Caco-2 (cell line): ENCODE measurements at regions not wholly inside any gene's neighbourhood (a gene's known extent, or its start where the extent isn't known, plus 50 kb on each side); places are given as distances from the start of the nearest gene placed in this dataset.
"Not testable (repeated sequence)": the region's sequence is repeated elsewhere in the genome, so short reads cannot be mapped to it uniquely, and the experiment has no call there.

Experiments
- BruUV-seq: library from RNA; stranded (reverse); fragments of 400-500 nt; replicated peaks from 2 replicates; lab custom pipeline; 2021; lab: Mats Ljungman, UMichigan
- CTCF ChIA-PET: fragments of 300-600 bp; sonication (Branson Sonifier 250); formaldehyde crosslinking; loops from one replicate; lab custom pipeline; 2022; ENCODE audit warnings: antibody characterized with exemption; lab: Charles Lee
- POLR2A ChIA-PET: fragments of 300-600 bp; sonication (Branson Sonifier 250); formaldehyde crosslinking; loops from one replicate; lab custom pipeline; 2022; ENCODE audit warnings: antibody characterized with exemption; lab: Charles Lee
- DNase-seq, 2 experiments: peaks; one replicate each; pipeline versions ENCODE4 v3.0.0 to v3.0.0-alpha.2; 2020 to 2022
- H3K27me3 ChIP-seq: replicated peaks from 2 replicates; pipeline ENCODE4 v1.6.0; 2011; ENCODE audit warnings: low read length; ENCODE audit not compliant: control insufficient read depth, insufficient read depth
- H3K36me3 ChIP-seq: 2 replicates; pipeline ENCODE4 v1.5.1; 2011; ENCODE audit warnings: low read length; ENCODE audit not compliant: control insufficient read depth, insufficient read depth
- H3K4me1 ChIP-seq: fragments of 250-450 bp; sonication (Bioruptor Pico); 2 replicates; pipeline ENCODE4 v1.5.1; 2020; ENCODE audit warnings: mild to moderate bottlenecking
- H3K4me3 ChIP-seq: 2 replicates; pipeline ENCODE4 v1.5.1; 2011; ENCODE audit warnings: low read depth, mild to moderate bottlenecking, control low read depth, low read length
- H3K9me3 ChIP-seq: fragments of 250-450 bp; sonication (Bioruptor Pico); 2 replicates; pipeline ENCODE4 v1.5.1; 2020; ENCODE audit warnings: mild to moderate bottlenecking, moderate library complexity
- H3K27ac Mint-ChIP-seq: one replicate; pipeline ENCODE4 v1.8.0; 2022; ENCODE audit warnings: mixed read lengths; ENCODE audit not compliant: unreplicated experiment
- H3K27me3 Mint-ChIP-seq: one replicate; pipeline ENCODE4 v1.8.0; 2022; ENCODE audit warnings: mixed read lengths; ENCODE audit not compliant: insufficient read depth, unreplicated experiment
- H3K36me3 Mint-ChIP-seq: one replicate; pipeline ENCODE4 v1.8.0; 2022; ENCODE audit warnings: mild to moderate bottlenecking, mixed read lengths; ENCODE audit not compliant: insufficient read depth, unreplicated experiment
- H3K4me1 Mint-ChIP-seq: one replicate; pipeline ENCODE4 v1.8.0; 2022; ENCODE audit warnings: low read depth, mixed read lengths; ENCODE audit not compliant: unreplicated experiment
- H3K4me3 Mint-ChIP-seq: one replicate; pipeline ENCODE4 v1.8.0; 2022; ENCODE audit warnings: mild to moderate bottlenecking, moderate library complexity, mixed read lengths; ENCODE audit not compliant: unreplicated experiment
- H3K9me3 Mint-ChIP-seq: one replicate; pipeline ENCODE4 v1.8.0; 2022; ENCODE audit warnings: mixed read lengths; ENCODE audit not compliant: unreplicated experiment
- intact Hi-C: fragments of 100-400 bp; cut with micrococcal nuclease; formaldehyde crosslinking; loops from one replicate; pipeline ENCODE4 v1.10.0; 2022; ENCODE audit not compliant: unreplicated experiment
- TF ChIP-seq, protein P1 (sequence below), 2 experiments: fragments of 200-600 bp in 1 of 2; IDR thresholded peaks; 1 replicate in 1 of 2; 2 replicates in 1 of 2; pipeline versions ENCODE4 v1.5.1 to v1.8.0; 2011 to 2022; ENCODE audit warnings: antibody characterized with exemption in 1 of 2, control low read depth in 1 of 2, inconsistent platforms in 1 of 2, low read depth in 1 of 2, low read length in 1 of 2, mild to moderate bottlenecking in 1 of 2, moderate library complexity in 1 of 2; ENCODE audit not compliant: insufficient read depth in 1 of 2, severe bottlenecking in 1 of 2, unreplicated experiment in 1 of 2

DNA sequence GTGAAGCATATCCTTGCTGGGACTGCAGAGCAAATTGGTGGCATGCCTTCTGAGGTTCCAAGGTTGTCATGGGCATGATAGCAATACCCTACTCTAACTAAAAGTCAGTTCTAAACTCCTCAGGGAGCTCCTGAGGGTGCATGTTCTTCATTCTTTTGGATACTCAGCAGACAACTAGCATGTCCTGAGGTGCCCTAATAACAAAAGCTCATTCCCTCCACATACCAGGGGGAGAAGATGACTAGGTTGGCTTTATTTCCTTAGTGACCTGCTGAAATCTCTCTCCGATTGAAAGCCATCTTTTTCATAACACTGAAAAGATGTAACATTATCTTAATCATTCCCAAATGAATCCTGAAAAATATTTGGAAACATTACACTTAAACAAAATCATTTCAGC is 188.7 kb upstream of the IGF1 start:
- CTCF ChIA-PET, result no interaction called here
- H3K4me3 Mint-ChIP-seq, result no peak overlapping the region
- TF ChIP-seq, protein P1, sequence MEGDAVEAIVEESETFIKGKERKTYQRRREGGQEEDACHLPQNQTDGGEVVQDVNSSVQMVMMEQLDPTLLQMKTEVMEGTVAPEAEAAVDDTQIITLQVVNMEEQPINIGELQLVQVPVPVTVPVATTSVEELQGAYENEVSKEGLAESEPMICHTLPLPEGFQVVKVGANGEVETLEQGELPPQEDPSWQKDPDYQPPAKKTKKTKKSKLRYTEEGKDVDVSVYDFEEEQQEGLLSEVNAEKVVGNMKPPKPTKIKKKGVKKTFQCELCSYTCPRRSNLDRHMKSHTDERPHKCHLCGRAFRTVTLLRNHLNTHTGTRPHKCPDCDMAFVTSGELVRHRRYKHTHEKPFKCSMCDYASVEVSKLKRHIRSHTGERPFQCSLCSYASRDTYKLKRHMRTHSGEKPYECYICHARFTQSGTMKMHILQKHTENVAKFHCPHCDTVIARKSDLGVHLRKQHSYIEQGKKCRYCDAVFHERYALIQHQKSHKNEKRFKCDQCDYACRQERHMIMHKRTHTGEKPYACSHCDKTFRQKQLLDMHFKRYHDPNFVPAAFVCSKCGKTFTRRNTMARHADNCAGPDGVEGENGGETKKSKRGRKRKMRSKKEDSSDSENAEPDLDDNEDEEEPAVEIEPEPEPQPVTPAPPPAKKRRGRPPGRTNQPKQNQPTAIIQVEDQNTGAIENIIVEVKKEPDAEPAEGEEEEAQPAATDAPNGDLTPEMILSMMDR (IDR thresholded peaks at IDR 0.05; ENCODE audit: insufficient read depth in 1 of 2, low read depth in 1 of 2, low read length in 1 of 2, severe bottlenecking in 1 of 2, unreplicated experiment in 1 of 2), result no peak
- no peaks in the 10 kb centered on the region for H3K27me3 Mint-ChIP-seq
- no peak overlapping the region for H3K27ac Mint-ChIP-seq
- Histone ChIP-seq H3K4me3 (no peak overlapping the region), H3K36me3 (no peaks in the 10 kb centered on the region), H3K9me3 (peaks cover 9% of the 10 kb centered on the region; the same call in 1 of the 2 replicates), H3K4me1 (no peaks in the 10 kb centered on the region), H3K27me3 (no peaks in the 10 kb centered on the region)
- intact Hi-C loops, result no loop called here
- H3K9me3 Mint-ChIP-seq, result peaks cover 10% of the 10 kb centered on the region
- POLR2A ChIA-PET, result no interaction called here
- no peaks in the 10 kb centered on the region for H3K4me1 Mint-ChIP-seq
- DNase-seq, result no peak
- no peaks in the 10 kb centered on the region for H3K36me3 Mint-ChIP-seq
- BruUV-seq, result no TSS peak

DNA sequence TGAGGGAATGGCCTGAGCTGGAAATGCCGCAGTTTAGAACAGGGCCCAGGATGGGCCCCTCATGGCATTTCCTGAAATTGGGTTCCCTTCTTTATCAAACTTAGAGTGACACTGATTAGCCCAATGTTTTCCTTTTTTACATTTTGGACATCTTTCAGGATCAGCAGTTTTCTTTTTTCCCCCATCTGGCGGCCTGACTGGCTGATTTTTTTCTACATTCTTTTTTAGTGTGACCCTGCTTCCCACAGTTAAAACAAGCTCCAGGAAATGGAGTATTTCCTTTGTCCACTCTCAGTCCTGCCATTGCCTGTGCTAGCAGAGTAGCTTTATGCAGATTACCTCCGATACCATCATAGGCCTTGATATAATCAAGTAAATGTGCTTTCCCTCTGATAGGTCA is 185.8 kb upstream of the IGF1 start:
- DNase-seq, H3K36me3 ChIP-seq, H3K27ac Mint-ChIP-seq, CTCF ChIA-PET, H3K36me3 Mint-ChIP-seq, H3K9me3 ChIP-seq, H3K4me1 ChIP-seq, BruUV-seq, H3K27me3 Mint-ChIP-seq, H3K4me1 Mint-ChIP-seq, intact Hi-C loops, POLR2A ChIA-PET, H3K4me3 ChIP-seq, H3K4me3 Mint-ChIP-seq, H3K27me3 ChIP-seq: not testable (repeated sequence)
- peaks cover 15% of the 10 kb centered on the region for H3K9me3 Mint-ChIP-seq

DNA sequence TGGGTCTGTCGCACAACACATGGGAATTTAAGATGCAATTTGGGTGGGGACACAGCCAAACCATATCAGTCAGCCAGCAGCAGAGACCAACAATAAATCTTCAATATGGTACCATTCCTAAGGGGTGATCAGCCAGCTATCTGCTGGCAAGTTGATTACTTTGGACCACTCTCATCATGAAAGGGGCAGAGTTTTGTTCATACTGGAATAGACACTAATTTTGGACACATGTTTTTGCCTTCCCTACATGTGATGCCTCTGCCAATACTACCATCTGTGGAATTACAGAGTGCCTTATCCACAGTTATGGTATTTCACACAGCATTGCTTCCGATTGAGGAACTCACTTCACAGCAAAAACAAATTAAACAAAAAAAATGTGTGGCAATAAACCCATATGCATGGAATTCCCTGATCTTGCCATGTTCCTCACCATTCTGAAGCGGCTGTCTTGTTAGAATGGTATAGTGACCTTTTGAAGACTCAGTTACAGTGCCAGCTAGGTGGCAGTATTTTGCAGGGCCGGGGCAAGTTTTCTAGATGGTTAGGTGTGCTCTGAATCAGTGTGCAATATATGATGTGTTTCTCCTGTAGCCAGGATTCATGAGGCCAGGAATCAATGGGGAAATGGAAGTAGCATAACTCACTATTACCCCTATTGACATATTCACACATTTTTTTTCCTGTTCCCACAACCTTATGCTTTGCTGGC is 179.0 kb upstream of the IGF1 start:
- DNase-seq, result no peak
- ChIA-PET POLR2A (no interaction called here), CTCF (interaction anchor here (0.6 kb wide), 1 partner anchor 162 kb away, joined by 4 read pairs; no protein-coding TSS in a partner anchor)
- Mint-ChIP-seq H3K4me3 (no peak overlapping the region), H3K9me3 (peaks cover 24% of the 10 kb centered on the region), H3K27me3 (no peaks in the 10 kb centered on the region), H3K4me1 (no peaks in the 10 kb centered on the region), H3K27ac (no peak overlapping the region), H3K36me3 (no peaks in the 10 kb centered on the region)
- intact Hi-C loops, result no loop called here
- Histone ChIP-seq H3K4me1 (no peaks in the 10 kb centered on the region), H3K27me3 (no peaks in the 10 kb centered on the region), H3K9me3 (peaks cover 12% of the 10 kb centered on the region), H3K4me3 (no peak overlapping the region), H3K36me3 (no peaks in the 10 kb centered on the region)
- TF ChIP-seq, protein P1 (IDR thresholded peaks at IDR 0.05; ENCODE audit: insufficient read depth in 1 of 2, low read depth in 1 of 2, low read length in 1 of 2, severe bottlenecking in 1 of 2, unreplicated experiment in 1 of 2), result no peak
- no TSS peak for BruUV-seq
